GM21717 (cell line): ENCODE measurements at regions not wholly inside any gene's neighbourhood (a gene's known extent, or its start where the extent isn't known, plus 50 kb on each side); places are given as distances from the start of the nearest gene placed in this dataset.

ENCODE experiments used
- ATAC-seq: cut with Tn5 transposase; IDR thresholded peaks from one replicate; pipeline ENCODE4 v1.9.1; 2021; ENCODE audit warnings: mild to moderate bottlenecking, moderate library complexity; ENCODE audit not compliant: unreplicated experiment

- no peak for ATAC-seq
Measured at GRCh38 chr13:32960626-32961025, 55.6 kb upstream of the KL start.

GRCh38 chr13:32961724-32962123 lies 54.5 kb upstream of the KL start:
- ATAC-seq: no peak

- no peak for ATAC-seq
Measured at GRCh38 chr13:32962342-32962741, 53.9 kb upstream of the KL start.

GRCh38 chr13:32964987-32965386 lies 51.2 kb upstream of the KL start:
- ATAC-seq: no peak
